SKM-1 treated with dmso at 0.1 percent for 144 hours (cell line): ENCODE measurements at regions not wholly inside any gene's neighbourhood (a gene's known extent, or its start where the extent isn't known, plus 50 kb on each side); places are given as distances from the start of the nearest gene placed in this dataset.

Source experiments
- DNase-seq: peaks from one replicate; lab custom pipeline; 2025; ENCODE audit not compliant: unreplicated experiment; lab: John Stamatoyannopoulos, UW

DNA sequence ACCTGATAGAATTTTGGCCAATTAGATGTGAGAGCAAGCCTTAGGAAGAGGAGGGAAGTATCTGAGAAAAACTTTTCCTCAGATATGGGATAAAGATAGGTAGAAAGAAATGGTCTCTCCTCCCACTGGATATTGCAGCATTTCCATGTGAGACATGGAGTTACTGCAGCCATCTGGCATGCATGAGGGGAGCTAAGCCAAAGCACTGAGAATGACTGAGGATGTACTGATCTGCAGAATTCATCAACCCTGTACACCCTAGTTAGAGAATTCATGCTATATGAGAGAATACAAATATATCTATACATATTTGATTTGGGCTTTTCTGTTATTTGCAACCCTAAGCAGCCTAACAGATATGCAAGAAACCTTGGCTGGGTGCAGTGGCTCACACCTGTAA is 52.5 kb upstream of the RPL34 start:
- DNase-seq, result no peak

DNA sequence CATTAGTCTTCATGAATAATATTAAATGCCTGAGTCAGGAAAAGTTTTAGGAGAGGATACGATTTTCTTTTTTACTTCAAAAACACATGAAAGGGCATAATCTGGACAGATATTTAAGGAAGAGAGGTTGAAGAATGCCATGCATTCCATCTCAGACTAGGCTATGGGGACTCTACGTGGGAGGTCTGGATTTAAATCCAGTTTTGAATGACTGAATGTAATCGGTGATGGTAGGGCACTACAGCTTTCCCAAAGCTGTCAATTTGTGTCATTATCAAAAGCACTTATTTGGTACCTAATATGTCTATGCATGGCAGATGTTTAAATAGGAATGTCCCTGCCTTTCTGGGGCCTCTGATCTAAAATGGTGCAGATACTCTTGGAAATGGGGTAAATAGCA is 59.3 kb upstream of the RPL34 start:
- DNase-seq, result no peak

DNA sequence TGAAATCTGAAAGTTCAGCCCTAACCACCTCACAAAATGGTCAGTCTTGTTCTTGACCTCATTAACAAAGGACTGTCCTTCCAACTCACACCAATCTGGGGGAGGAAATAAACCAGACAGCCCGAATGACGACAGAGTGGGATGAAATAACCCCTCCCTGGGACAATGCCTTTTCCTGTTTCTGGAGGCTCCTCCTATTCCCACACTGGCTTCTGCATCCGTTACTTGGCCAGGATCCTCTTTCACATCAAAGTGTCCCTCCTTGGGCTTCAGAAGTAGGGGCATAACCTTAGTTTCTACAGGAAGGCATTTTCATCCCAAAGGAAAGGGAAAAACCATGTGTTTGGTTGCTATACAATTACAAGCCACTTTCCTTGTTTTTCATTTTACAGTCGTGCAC is 59.8 kb upstream of the RPL34 start:
- DNase-seq, result no peak

DNA sequence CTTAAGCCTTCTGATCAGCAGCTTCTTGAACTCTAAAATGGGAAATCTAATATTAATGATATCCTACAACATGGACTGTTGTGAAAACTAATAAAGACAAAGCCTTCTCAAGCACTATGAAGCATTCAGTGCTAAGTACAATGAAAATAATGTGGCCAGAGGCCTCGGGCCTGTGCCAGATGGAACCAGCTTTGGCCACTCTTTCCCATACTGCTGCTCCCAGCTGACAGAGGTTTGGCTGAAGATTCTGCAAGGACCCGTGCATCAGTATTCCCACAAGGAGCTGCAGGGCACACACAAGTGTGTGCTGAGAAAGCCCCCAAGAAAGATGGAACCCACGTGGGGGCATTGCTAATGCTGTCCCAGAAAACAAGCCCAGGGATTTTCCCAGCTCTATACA is 60.5 kb upstream of the RPL34 start:
- DNase-seq, result no peak

DNA sequence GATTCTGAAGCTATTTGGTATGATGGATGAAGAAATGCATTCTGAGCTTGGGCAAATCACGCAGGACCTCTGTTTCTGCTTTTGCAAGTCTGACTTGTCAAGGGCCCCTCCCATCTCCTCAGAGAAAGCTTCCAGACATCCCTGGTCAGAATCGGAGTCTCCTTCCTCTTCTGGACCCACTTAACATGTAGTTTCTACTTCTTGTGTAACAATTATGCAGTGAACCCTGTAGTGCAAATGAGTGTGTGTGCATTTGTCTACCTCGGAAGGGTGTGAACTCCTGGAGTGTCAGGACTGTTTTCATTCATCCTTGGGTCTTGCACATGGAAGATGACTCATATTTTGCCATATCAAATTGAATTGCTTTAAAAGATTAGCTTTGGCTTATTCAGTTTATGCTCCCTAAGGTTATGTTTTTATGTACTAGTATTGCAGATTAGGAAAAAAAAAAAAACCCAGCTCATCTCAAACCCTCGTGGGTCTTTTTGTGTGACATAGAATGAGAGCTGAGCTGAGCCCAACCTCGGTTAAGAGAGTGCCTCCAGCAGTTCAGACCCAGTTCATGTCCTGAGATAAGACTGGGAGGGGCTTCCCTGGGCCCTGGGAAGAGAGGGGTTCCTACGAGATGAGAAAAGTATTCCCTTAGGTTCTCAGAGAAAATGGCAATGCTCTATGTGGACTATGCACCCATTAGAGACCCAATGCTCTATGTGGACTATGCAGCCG is 61.1 kb upstream of the RPL34 start:
- DNase-seq, result peak; percentile 35

DNA sequence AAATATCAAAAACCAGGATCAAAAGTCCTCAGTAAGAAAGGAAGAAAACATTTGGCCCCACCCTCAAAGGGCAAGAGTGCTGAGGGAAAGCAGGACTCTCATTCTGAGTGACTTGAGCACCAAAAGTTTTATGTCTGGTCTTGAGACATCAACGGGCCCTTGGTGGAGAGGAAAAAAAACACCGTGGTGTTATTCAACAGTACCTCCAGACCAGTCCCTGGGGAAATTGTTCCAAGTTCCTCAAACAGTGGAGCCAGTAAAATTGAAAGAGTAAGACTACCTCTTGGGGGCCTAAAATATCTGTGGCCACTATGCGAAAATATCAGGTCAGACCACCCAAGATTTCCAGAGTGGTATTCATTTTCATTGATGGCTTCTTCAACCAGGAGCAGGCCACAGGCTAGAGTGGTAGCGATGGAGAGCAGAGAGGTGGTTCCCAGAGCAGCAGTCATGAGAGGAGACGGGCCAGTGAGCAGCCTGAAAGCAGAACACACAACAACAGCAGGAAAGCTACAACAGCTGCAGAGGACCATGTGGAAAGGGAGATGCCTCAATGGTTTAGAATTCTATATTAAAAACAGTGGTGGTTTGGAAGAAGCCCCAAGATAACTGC is 63.7 kb upstream of the RPL34 start:
- DNase-seq, result no peak

DNA sequence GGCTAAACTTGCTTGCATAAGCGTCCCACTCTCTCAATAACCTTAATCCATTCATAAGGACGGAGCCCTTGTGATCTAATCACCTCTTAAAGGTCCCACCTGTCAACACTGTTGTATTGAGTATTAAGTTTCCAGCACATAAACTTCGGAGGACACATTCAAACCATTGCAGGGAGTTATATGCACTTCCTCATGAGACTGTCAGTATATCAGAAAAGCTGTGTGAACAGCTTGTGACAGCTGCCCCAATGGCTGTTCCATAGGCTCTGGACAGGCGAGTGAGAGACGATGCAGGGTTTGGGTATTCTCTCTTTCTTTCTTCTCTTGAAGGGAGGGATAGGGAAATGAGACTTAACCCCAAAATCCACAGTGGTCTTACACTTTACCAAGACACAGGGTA is 64.2 kb upstream of the RPL34 start:
- DNase-seq, result no peak

DNA sequence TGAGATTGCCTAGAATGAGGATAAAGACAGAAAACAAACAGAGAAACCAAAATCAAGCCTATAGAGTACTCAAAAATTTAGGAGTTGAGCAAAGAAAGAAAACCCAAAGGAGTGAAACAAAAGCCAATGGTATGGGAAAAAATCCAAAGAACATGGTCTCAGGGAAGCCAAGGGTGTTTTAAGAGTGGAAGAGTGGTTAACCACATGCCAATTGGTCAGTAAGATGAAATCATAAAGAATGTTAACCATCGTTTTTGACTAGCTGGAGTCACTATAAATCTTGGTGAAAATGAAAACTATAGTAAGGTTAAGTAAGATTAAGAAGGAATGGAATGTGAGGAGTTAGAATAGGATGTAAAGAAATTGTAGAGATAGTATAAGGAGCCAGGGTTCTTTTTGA is 64.7 kb upstream of the RPL34 start:
- DNase-seq, result no peak

DNA sequence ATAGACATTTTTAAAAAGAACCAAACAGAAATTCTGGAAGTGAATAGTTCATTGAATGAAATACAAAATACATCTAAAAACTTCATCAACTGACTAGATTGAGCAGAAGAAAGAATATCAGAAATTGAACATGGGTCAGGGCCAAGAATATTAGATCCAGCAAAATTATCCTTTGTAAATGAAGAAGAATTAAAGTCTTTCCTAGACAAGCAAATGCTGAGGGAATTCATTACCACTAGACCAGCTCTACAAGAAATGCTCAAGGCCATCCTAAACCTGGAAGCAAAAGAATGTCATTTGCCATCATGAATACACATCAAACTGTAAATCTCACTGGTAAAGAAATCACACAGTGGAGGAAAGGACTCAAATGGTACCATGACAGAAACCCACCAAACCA is 72.7 kb upstream of the RPL34 start:
- no peak for DNase-seq

DNA sequence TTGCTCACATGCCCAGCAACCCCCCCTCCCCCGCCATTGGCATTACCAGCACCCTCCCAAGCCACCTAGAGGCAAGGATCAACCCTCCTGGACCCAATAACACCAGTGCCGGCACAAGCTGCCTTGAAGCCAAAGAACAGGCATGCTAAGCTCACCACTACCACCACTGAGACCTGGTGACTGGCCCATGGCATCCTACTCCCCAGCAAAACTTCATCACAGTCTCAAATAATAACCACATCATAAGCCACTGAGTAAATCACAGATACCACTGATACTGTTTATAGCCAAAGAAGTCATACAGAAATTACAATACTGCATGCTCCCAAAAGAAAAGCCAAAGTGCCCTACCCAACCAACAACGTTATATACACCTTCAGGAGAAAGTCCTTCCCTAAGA is 73.6 kb upstream of the RPL34 start:
- DNase-seq, result no peak

DNA sequence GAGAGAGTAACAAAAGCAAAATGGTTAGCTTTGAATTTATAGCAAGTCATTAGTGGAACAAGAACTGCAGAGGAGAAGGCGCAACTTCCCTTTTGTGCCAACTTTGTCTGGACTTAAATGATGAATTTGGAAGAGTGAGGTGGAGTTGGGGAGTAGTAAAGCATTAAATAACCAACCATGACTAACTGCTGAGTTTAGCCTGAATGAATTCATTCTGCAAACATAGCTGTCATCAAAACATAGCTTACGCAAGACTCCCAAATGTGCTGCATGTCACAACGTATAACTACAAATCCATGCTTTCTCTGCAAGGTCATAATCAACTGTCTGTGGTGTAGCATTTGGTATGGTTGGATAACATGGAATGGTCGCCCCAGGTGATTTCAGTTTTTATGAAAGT is 75.9 kb upstream of the RPL34 start:
- peak; percentile 46 for DNase-seq

DNA sequence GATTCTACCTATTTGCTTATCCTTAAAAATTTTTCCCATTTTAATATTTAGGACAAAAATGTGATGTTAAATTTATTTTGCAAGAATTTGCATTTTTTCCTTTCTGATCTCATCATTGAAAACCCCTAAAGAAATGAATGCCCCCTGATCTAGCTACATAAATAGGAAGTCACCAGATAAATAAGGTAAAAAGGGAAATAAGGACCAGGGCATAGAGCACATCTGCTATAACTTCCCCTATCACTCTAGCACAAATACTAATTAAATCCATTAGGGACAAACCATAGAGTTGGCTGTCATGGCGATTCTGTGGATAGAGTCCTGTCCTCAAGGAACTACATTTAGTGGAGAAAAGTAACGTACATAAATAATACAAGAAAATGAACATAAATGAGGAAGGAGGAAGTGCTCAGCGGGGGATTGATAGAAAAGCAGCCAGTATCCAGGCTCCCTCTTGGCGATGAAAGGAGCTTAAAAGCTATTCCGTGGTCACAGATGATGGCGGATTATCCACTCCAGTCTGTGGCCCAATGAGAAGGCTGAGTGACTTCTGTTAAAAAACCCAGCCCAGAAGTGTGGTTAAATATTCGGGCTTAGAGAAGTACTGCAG is 76.9 kb upstream of the RPL34 start:
- DNase-seq, result no peak

DNA sequence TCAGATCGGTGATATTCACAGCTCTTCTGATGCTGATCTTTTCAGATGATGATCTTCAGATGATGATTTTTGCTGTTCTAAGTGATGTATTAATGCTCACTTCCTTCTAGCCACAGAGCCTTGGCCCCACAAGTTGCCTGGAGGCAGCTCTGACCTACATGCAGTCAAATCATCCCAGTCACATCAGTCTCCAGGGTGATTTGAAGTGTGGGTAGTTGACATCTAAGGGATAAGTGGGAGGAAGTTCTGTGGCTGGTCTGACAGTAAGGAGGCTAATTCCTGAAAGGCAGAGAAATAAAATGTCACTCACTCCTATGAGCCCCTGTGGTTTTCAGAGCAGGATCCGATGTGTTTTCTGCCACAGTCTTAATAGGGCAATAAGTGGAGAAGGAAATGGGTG is 79.8 kb upstream of the RPL34 start:
- no peak for DNase-seq

DNA sequence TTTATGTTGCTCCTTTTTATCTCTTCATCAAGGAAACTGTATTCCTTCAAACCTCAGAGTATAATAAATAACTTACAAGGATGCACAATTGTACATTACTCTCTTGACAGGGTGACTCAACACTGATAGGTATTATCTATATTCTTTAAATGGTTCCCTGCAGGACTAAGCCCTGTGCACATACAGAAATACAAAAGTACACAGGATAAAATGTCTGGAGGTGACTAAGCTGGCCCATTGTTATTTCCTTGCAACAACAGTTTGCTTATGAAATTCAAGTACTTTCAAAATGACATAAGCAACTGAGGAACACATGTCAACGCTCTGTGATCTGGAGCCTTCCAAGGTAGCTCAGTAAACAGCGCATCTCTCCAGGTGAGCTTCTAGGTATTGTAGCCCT is 83.8 kb upstream of the RPL34 start:
- no peak for DNase-seq

DNA sequence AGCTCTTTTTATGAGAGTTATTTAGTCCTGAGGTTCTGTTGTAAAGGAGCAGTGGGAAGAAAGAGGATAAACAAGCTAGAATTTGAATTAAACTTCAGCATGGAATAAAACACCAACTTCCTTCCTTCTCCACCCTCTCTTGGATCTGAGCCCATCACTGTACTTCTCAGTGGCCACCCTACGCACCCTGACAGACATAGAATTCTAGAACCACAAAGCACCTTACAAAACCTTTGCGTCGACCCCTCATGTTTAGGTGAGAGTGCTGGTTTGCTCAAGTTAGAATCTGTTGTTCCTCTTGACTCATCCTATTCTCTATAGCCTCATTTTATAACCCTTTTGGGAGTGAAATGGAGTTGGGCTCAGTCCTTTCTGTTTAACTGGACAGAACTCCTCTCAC is 84.6 kb upstream of the RPL34 start:
- no peak for DNase-seq

DNA sequence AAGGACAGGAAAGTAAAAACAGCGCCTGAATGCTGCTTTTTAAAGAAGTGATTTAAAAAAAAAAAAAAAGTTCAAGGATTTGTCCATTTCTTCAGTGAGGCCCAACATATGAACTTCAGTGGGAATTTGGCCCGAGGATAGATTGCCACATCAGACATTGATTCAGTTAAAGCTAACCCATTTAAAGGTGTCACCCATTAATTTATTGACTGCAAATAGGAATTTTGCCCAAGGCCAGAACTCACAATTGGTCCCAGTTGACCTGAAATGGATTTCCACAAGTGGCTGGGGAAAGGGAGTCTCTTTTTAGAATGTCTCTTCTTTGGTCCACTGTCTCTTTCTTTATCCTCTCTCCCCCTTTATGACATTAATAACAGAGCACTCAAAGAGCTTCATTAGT is 86.5 kb upstream of the RPL34 start:
- no peak for DNase-seq

DNA sequence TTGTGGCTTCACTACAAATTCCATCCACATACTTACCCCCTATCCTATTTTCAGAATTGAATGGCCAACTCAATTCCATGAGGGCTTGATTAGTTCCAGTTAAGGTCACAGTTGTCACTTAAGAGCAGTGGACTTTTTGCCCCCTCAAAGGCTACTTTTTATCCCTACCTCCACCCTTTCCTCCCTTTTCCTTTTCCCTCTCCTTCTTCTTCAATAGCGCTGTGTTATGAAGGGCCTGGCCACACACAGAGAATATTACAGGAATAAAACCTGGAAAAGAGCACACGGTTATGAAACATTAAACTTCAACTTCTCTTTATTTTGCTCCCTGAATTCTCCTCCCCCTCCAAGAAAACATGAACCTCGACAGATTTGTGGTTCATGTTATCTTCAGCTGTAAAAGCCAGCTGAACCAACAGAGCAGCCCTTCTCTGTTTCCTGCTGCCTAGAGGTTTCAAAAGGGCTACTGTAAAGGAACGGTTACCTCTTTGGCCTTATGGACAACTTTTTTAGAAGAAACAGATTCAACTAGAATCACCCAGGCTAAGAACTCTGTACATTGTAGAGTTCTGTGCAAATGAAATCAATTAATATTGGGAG is 87.0 kb upstream of the RPL34 start:
- DNase-seq, result peak; percentile 57

DNA sequence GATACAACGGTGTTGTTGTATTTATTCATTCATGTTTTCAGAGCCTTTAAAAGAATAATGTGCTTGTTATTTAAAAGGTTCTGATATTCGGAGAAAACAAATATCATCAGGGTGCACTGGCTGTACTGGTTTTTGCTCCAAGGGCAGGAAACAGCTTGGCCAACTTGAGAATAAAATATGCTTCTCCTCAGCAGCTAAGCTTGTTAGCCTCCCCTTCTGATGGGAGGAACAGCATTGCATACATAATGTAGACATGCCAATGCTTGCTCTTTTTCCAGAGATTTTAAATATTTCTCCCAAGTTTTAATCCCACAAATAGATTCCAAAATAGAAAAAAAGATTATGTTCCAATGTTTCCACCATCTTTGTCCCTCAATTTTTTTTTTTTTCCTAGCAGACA is 87.6 kb upstream of the RPL34 start:
- no peak for DNase-seq

DNA sequence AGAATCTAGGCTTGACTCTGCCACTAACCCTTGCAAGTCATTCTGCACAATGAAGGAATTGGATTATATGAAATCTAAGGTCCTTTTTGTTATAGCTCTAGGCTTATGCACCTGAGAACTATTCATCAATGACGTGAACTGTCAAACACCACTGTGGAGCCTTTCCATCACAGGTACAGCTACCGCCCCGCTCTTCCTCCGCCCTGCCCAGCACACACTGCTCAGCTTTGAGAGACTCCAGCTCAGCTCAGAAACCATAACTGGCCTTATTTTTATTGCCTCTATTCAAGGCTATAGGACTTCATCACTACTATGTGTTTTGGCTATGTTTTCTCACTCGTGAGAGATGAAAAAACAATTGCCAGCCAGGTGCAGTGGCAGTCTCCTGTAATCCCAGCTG is 88.2 kb upstream of the RPL34 start:
- no peak for DNase-seq

DNA sequence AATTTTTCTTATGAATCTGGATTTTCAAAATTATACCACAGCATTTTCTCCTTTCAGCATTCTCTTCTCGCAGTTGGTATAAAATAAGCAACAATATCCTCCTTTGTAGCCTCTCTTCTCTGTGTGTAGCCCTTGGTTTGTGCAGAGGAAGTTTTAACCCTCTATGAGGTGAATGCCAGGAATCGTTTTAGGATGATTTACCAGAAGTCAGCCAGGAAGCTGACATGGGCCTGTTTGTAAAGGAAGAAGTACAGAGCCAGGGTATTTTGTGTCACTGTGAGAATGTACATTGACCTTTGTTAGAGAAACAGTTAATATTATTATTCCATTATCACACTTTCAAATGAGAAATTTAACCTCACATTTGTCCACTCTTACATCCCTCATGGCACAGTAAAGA is 88.9 kb upstream of the RPL34 start:
- DNase-seq, result no peak

DNA sequence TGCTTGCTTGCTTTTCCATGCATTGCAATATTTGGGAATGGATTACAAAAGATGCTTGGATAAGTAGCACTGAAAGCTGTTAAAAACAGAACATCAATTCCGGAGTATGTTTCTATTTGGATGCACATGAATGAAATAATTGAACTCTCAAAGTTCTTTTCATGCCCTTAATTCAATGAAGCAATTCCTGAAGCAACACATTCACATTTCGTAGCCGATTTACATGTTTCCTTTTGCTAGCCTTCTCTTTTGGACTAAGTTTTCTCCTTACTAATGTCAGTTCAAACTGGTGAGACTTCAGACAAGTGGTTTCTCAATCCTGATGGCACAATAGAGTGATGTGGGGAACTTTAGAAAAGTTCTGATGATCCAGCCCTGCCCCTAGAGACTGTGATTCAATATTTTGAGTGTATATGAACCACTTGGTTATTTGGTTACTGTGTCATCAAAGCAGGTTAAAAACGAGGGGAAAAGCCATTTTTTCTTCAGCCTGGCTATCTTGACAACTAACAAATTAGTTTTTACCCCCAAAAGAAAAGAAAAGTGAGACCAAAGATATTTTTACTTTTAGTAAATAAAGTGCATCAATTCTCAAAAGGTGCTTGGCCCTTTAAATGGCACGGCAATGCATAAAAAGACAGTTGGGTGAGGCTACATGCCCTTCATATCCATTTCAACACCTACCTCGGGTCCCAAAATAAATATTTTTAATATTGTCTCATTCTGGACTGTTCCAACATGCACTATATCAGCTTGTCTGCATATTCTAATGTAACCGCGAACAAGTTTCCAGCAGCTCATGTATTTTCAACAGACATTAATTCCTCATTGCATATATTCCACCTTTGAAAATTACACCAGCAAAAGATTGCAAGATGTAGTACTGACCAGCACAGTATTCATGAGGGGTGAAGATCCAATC is 90.1 kb upstream of the RPL34 start:
- DNase-seq, result no peak
